HG03439 (cell line): ENCODE measurements at regions not wholly inside any gene's neighbourhood (a gene's known extent, or its start where the extent isn't known, plus 50 kb on each side); places are given as distances from the start of the nearest gene placed in this dataset.
"Not testable (repeated sequence)": the region's sequence is repeated elsewhere in the genome, so short reads cannot be mapped to it uniquely, and the experiment has no call there.

ENCODE experiments used
- ATAC-seq: cut with Tn5 transposase; IDR thresholded peaks from one replicate; pipeline ENCODE4 v1.9.1; 2021; ENCODE audit warnings: mild to moderate bottlenecking, moderate library complexity; ENCODE audit not compliant: unreplicated experiment

GRCh38 chr2:434625-435024 is 146.7 kb upstream of the ALKAL2 start:
- no peak for ATAC-seq

- ATAC-seq, result no peak
Measured at GRCh38 chr2:433216-433615, 145.3 kb upstream of the ALKAL2 start.

GRCh38 chr2:430291-431040 is 142.6 kb upstream of the ALKAL2 start:
- no peak for ATAC-seq

GRCh38 chr2:429575-430254 is 141.8 kb upstream of the ALKAL2 start:
- no peak for ATAC-seq

GRCh38 chr2:429142-429541 is 141.3 kb upstream of the ALKAL2 start:
- ATAC-seq, result no peak

GRCh38 chr2:428591-428990 is 140.7 kb upstream of the ALKAL2 start:
- no peak for ATAC-seq

GRCh38 chr2:426696-427095 is 138.8 kb upstream of the ALKAL2 start:
- not testable (repeated sequence) for ATAC-seq

- ATAC-seq, result no peak
Measured at GRCh38 chr2:425947-426346, 138.1 kb upstream of the ALKAL2 start.

- ATAC-seq, result no peak
Measured at GRCh38 chr2:425243-425642, 137.4 kb upstream of the ALKAL2 start.

- ATAC-seq, result no peak
Measured at GRCh38 chr2:424306-425171, 136.6 kb upstream of the ALKAL2 start.

- ATAC-seq, result no peak
Measured at GRCh38 chr2:423479-423878, 135.6 kb upstream of the ALKAL2 start.

- no peak for ATAC-seq
Measured at GRCh38 chr2:422676-423435, 135.0 kb upstream of the ALKAL2 start.

GRCh38 chr2:421406-421805 is 133.5 kb upstream of the ALKAL2 start:
- ATAC-seq, result no peak

- no peak for ATAC-seq
Measured at GRCh38 chr2:419687-420317, 131.9 kb upstream of the ALKAL2 start.

GRCh38 chr2:417662-418061 is 129.8 kb upstream of the ALKAL2 start:
- no peak for ATAC-seq

- ATAC-seq, result no peak
Measured at GRCh38 chr2:417006-417405, 129.1 kb upstream of the ALKAL2 start.

GRCh38 chr2:415986-416610 is 128.2 kb upstream of the ALKAL2 start:
- no peak for ATAC-seq

GRCh38 chr2:409523-409922 is 121.6 kb upstream of the ALKAL2 start:
- ATAC-seq, result no peak

GRCh38 chr2:407630-408029 is 119.7 kb upstream of the ALKAL2 start:
- no peak for ATAC-seq

GRCh38 chr2:406876-407275 is 119.0 kb upstream of the ALKAL2 start:
- no peak for ATAC-seq
